ENCODE measurements at regions not wholly inside any gene's neighbourhood (a gene's known extent, or its start where the extent isn't known, plus 50 kb on each side); places are given as distances from the start of the nearest gene placed in this dataset.

GRCh38 chr16:25464058-25464457, 206.4 kb upstream of the ZKSCAN2 start:
- intact Hi-C loops (cut with micrococcal nuclease; ENCODE audit: unreplicated experiment), result no loop called here
- H3K27ac ChIP-seq (ENCODE audit: low read depth, low read length, poor library complexity, severe bottlenecking), result no peak overlapping the region
- BruUV-seq (replicated peaks), result no TSS peak
- POLR2A ChIA-PET (ENCODE audit: low non-redundant PET), result no interaction called here
- TF ChIP-seq EZH2 (IDR thresholded peaks at IDR 0.05; ENCODE audit: borderline replicate concordance, low read depth, low read length, poor library complexity, severe bottlenecking), result no peak
- TF ChIP-seq CTCF (conservative IDR thresholded peaks at IDR 0.05; ENCODE audit: low read depth, low read length), result no peak
- DNase-seq (ENCODE audit: low spot score), result peak; percentile 24
- no peak overlapping the region for H3K4me3 ChIP-seq (ENCODE audit: low read depth, low read length, poor library complexity, severe bottlenecking)
- H3K4me1 ChIP-seq (ENCODE audit: insufficient read depth, low read length, poor library complexity, severe bottlenecking), result peaks cover 17% of the 10 kb centered on the region
- CTCF ChIA-PET, result no interaction called here
- no peaks in the 10 kb centered on the region for H3K9me3 ChIP-seq (ENCODE audit: low read depth, low read length, poor library complexity, severe bottlenecking)
- H3K27me3 ChIP-seq (replicated peaks; ENCODE audit: insufficient read depth, low read depth, low read length, poor library complexity), result no peaks in the 10 kb centered on the region
- no peaks in the 10 kb centered on the region for H3K36me3 ChIP-seq (ENCODE audit: insufficient read depth, low read length, poor library complexity, severe bottlenecking)

DNA sequence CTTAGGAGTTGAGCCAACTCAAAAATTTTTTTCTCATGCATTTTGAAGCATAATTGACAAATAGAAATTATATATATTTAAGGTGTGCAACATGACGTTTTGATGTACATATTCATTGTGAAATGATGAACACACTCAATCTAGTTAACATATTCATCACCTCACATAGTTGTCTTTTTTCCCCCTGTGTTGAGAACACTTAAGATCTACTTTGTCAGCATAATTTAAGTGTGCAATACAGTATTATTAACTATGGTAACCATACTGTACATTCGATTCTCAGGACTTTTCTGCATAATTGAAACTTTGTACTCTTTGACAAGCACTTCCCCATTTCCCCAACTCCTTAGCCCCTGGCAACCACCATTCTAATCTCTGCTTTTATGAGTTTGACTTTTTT, 192.2 kb upstream of the ZKSCAN2 start:
- no peak for TF ChIP-seq EZH2 (IDR thresholded peaks at IDR 0.05; ENCODE audit: borderline replicate concordance, low read depth, low read length, poor library complexity, severe bottlenecking)
- no peak for TF ChIP-seq CTCF (conservative IDR thresholded peaks at IDR 0.05; ENCODE audit: low read depth, low read length)
- peaks cover 10% of the 10 kb centered on the region for H3K9me3 ChIP-seq (ENCODE audit: low read depth, low read length, poor library complexity, severe bottlenecking)
- H3K4me3 ChIP-seq (ENCODE audit: low read depth, low read length, poor library complexity, severe bottlenecking), result no peak overlapping the region
- H3K27me3 ChIP-seq (replicated peaks; ENCODE audit: insufficient read depth, low read depth, low read length, poor library complexity), result no peaks in the 10 kb centered on the region
- no peaks in the 10 kb centered on the region for H3K4me1 ChIP-seq (ENCODE audit: insufficient read depth, low read length, poor library complexity, severe bottlenecking)
- no peak overlapping the region for H3K27ac ChIP-seq (ENCODE audit: low read depth, low read length, poor library complexity, severe bottlenecking)
- BruUV-seq (replicated peaks), result no TSS peak
- ChIA-PET POLR2A (ENCODE audit: low non-redundant PET) (no interaction called here), CTCF (no interaction called here)
- DNase-seq (ENCODE audit: low spot score), result no peak
- H3K36me3 ChIP-seq (ENCODE audit: insufficient read depth, low read length, poor library complexity, severe bottlenecking), result no peaks in the 10 kb centered on the region
- intact Hi-C loops (cut with micrococcal nuclease; ENCODE audit: unreplicated experiment), result loop anchor here (10.0 kb wide), 1 partner anchor 165 kb away; no protein-coding TSS in a partner anchor

GRCh38 chr16:25443994-25444393, 186.3 kb upstream of the ZKSCAN2 start:
- Histone ChIP-seq H3K4me1 (ENCODE audit: insufficient read depth, low read length, poor library complexity, severe bottlenecking) (no peaks in the 10 kb centered on the region), H3K9me3 (ENCODE audit: low read depth, low read length, poor library complexity, severe bottlenecking) (peaks cover 10% of the 10 kb centered on the region), H3K4me3 (ENCODE audit: low read depth, low read length, poor library complexity, severe bottlenecking) (no peak overlapping the region), H3K36me3 (ENCODE audit: insufficient read depth, low read length, poor library complexity, severe bottlenecking) (no peaks in the 10 kb centered on the region), H3K27me3 (replicated peaks; ENCODE audit: insufficient read depth, low read depth, low read length, poor library complexity) (no peaks in the 10 kb centered on the region), H3K27ac (ENCODE audit: low read depth, low read length, poor library complexity, severe bottlenecking) (no peak overlapping the region)
- intact Hi-C loops (cut with micrococcal nuclease; ENCODE audit: unreplicated experiment), result no loop called here
- ChIA-PET CTCF (no interaction called here), POLR2A (ENCODE audit: low non-redundant PET) (no interaction called here)
- no TSS peak for BruUV-seq (replicated peaks)
- DNase-seq (ENCODE audit: low spot score), result no peak
- TF ChIP-seq EZH2 (IDR thresholded peaks at IDR 0.05; ENCODE audit: borderline replicate concordance, low read depth, low read length, poor library complexity, severe bottlenecking), result no peak

- no peaks in the 10 kb centered on the region for H3K27me3 ChIP-seq (replicated peaks; ENCODE audit: insufficient read depth, low read depth, low read length, poor library complexity)
- no peaks in the 10 kb centered on the region for H3K4me1 ChIP-seq (ENCODE audit: insufficient read depth, low read length, poor library complexity, severe bottlenecking)
- H3K4me3 ChIP-seq (ENCODE audit: low read depth, low read length, poor library complexity, severe bottlenecking), result no peak overlapping the region
- CTCF ChIA-PET, result no interaction called here
- BruUV-seq (replicated peaks), result no TSS peak
- intact Hi-C loops (cut with micrococcal nuclease; ENCODE audit: unreplicated experiment), result no loop called here
- H3K27ac ChIP-seq (ENCODE audit: low read depth, low read length, poor library complexity, severe bottlenecking), result no peak overlapping the region
- H3K9me3 ChIP-seq (ENCODE audit: low read depth, low read length, poor library complexity, severe bottlenecking), result no peaks in the 10 kb centered on the region
- TF ChIP-seq EZH2 (IDR thresholded peaks at IDR 0.05; ENCODE audit: borderline replicate concordance, low read depth, low read length, poor library complexity, severe bottlenecking), result no peak
- TF ChIP-seq CTCF (conservative IDR thresholded peaks at IDR 0.05; ENCODE audit: low read depth, low read length), result no peak
- POLR2A ChIA-PET (ENCODE audit: low non-redundant PET), result no interaction called here
- no peaks in the 10 kb centered on the region for H3K36me3 ChIP-seq (ENCODE audit: insufficient read depth, low read length, poor library complexity, severe bottlenecking)
- DNase-seq (ENCODE audit: low spot score), result peak; percentile 9
These were observed 176.4 kb upstream of the ZKSCAN2 start for GRCh38 chr16:25434064-25434463.
